Cardiac fibroblast (primary cell): ENCODE measurements at regions not wholly inside any gene's neighbourhood (a gene's known extent, or its start where the extent isn't known, plus 50 kb on each side); places are given as distances from the start of the nearest gene placed in this dataset.
"Not testable (repeated sequence)": the region's sequence is repeated elsewhere in the genome, so short reads cannot be mapped to it uniquely, and the experiment has no call there.

Source experiments
- DNase-seq, 2 donors: peaks; one replicate each; pipeline versions ENCODE4 v3.0.0 to v3.0.0-alpha.2; 2010; ENCODE audit warnings: low read depth in 2 of 2
- H3K4me3 ChIP-seq, 2 donors: replicated peaks in 1 of 2; 1 replicate in 1 of 2; 2 replicates in 1 of 2; pipeline ENCODE4 v1.5.1; 2011; ENCODE audit warnings: low read depth in 2 of 2, low read length in 2 of 2, mild to moderate bottlenecking in 2 of 2, moderate library complexity in 1 of 2
- CTCF ChIP-seq: IDR thresholded peaks from one replicate; pipeline ENCODE4 v1.5.1; 2011; ENCODE audit warnings: low read depth, mild to moderate bottlenecking, low read length, inconsistent platforms

GRCh38 chr5:43840424-43841125 is 237.6 kb downstream of the NNT start:
- peak; percentile 12 to 22 for DNase-seq
- no peak for TF ChIP-seq CTCF
- no peak overlapping the region for H3K4me3 ChIP-seq

GRCh38 chr5:43839218-43839617 is 236.2 kb downstream of the NNT start:
- TF ChIP-seq CTCF: no peak

GRCh38 chr5:43837996-43838395 is 235.0 kb downstream of the NNT start:
- TF ChIP-seq CTCF: no peak
- no peak overlapping the region for H3K4me3 ChIP-seq
- peak in 1 of 2 donors; percentile 2 for DNase-seq

More at GRCh38 chr5:43839218-43839617, 236.2 kb downstream of the NNT start:
- DNase-seq: peak; percentile 60 to 97
- no peak overlapping the region for H3K4me3 ChIP-seq

GRCh38 chr5:43837091-43837490 is 234.1 kb downstream of the NNT start:
- no peak overlapping the region for H3K4me3 ChIP-seq
- no peak for TF ChIP-seq CTCF
- no peak for DNase-seq

- no peak overlapping the region for H3K4me3 ChIP-seq
- DNase-seq: no peak
- no peak for TF ChIP-seq CTCF
Measured at GRCh38 chr5:43833961-43834360, 231.0 kb downstream of the NNT start.

GRCh38 chr5:43824325-43824964 is 221.5 kb downstream of the NNT start:
- DNase-seq, H3K4me3 ChIP-seq: not testable (repeated sequence)

GRCh38 chr5:43818394-43818793 is 215.4 kb downstream of the NNT start:
- not testable (repeated sequence) for H3K4me3 ChIP-seq, DNase-seq

- no peak overlapping the region for H3K4me3 ChIP-seq
- DNase-seq: no peak
- no peak for TF ChIP-seq CTCF
Measured at GRCh38 chr5:43815497-43815896, 212.5 kb downstream of the NNT start.
